ENCODE measurements at regions not wholly inside any gene's neighbourhood (a gene's known extent, or its start where the extent isn't known, plus 50 kb on each side); places are given as distances from the start of the nearest gene placed in this dataset.

GRCh38 chr6:2476376-2476775, 231.0 kb upstream of the GMDS start:
- peak overlapping the region; percentile 99 for H3K27ac Mint-ChIP-seq

DNA sequence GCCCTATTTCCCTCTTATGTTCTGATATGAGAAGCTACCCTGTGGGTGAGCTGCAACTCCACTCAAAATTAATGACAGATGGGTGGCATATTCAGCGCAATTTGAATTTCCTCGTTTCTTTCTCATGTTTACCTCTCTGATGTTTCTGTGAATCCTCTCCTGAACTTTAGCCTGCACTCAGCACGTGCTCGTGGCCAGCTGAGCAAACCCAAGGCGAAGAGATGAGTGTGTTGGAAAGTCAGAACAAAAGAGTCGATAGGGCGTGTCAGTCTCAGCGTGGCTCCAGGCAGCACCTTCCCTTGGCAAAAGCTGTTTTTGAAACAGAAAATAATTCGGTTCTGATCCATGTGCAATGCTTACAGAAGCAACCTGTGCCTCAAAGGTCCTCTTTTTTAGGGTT, 226.1 kb upstream of the GMDS start:
- H3K9me3 Mint-ChIP-seq = peaks cover 5% of the 10 kb centered on the region
- DNase-seq (ENCODE audit: extremely low spot score, unreplicated experiment) = no peak

More at GRCh38 chr6:2476376-2476775, 231.0 kb upstream of the GMDS start:
- H3K36me3 Mint-ChIP-seq = no peaks in the 10 kb centered on the region
- TF ChIP-seq, protein P1, sequence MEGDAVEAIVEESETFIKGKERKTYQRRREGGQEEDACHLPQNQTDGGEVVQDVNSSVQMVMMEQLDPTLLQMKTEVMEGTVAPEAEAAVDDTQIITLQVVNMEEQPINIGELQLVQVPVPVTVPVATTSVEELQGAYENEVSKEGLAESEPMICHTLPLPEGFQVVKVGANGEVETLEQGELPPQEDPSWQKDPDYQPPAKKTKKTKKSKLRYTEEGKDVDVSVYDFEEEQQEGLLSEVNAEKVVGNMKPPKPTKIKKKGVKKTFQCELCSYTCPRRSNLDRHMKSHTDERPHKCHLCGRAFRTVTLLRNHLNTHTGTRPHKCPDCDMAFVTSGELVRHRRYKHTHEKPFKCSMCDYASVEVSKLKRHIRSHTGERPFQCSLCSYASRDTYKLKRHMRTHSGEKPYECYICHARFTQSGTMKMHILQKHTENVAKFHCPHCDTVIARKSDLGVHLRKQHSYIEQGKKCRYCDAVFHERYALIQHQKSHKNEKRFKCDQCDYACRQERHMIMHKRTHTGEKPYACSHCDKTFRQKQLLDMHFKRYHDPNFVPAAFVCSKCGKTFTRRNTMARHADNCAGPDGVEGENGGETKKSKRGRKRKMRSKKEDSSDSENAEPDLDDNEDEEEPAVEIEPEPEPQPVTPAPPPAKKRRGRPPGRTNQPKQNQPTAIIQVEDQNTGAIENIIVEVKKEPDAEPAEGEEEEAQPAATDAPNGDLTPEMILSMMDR (conservative IDR thresholded peaks at IDR 0.05) = no peak
- peak overlapping the region; percentile 69 for H3K4me3 Mint-ChIP-seq
- H3K27me3 Mint-ChIP-seq = peaks cover 11% of the 10 kb centered on the region
- DNase-seq (ENCODE audit: extremely low spot score, unreplicated experiment) = no peak
- peaks cover 31% of the 10 kb centered on the region for H3K4me1 Mint-ChIP-seq (ENCODE audit: unreplicated experiment)
- peaks cover 5% of the 10 kb centered on the region for H3K9me3 Mint-ChIP-seq

GRCh38 chr6:2469428-2469827, 224.0 kb upstream of the GMDS start:
- Mint-ChIP-seq H3K4me3 (no peak overlapping the region), H3K36me3 (no peaks in the 10 kb centered on the region), H3K4me1 (ENCODE audit: unreplicated experiment) (peaks cover 44% of the 10 kb centered on the region), H3K9me3 (no peaks in the 10 kb centered on the region), H3K27ac (peak overlapping the region; percentile 13), H3K27me3 (peaks cover 35% of the 10 kb centered on the region)
- no peak for DNase-seq (ENCODE audit: extremely low spot score, unreplicated experiment)
- TF ChIP-seq, protein P1 (conservative IDR thresholded peaks at IDR 0.05) = no peak

More for the DNA sequence above, 226.1 kb upstream of the GMDS start:
- Mint-ChIP-seq H3K27ac (no peak overlapping the region), H3K27me3 (peaks cover 37% of the 10 kb centered on the region), H3K4me3 (no peak overlapping the region), H3K4me1 (ENCODE audit: unreplicated experiment) (peaks cover 48% of the 10 kb centered on the region), H3K36me3 (no peaks in the 10 kb centered on the region)
- TF ChIP-seq, protein P1 (conservative IDR thresholded peaks at IDR 0.05) = no peak

- no peaks in the 10 kb centered on the region for H3K9me3 Mint-ChIP-seq
- TF ChIP-seq, protein P1 (conservative IDR thresholded peaks at IDR 0.05) = no peak
- no peak overlapping the region for H3K27ac Mint-ChIP-seq
- peaks cover 35% of the 10 kb centered on the region for H3K27me3 Mint-ChIP-seq
- no peaks in the 10 kb centered on the region for H3K36me3 Mint-ChIP-seq
- peaks cover 44% of the 10 kb centered on the region for H3K4me1 Mint-ChIP-seq (ENCODE audit: unreplicated experiment)
- H3K4me3 Mint-ChIP-seq = no peak overlapping the region
- no peak for DNase-seq (ENCODE audit: extremely low spot score, unreplicated experiment)
Measured at GRCh38 chr6:2468601-2468955, 223.2 kb upstream of the GMDS start.

- TF ChIP-seq, protein P1 (conservative IDR thresholded peaks at IDR 0.05) = no peak
- Mint-ChIP-seq H3K27me3 (peaks cover 35% of the 10 kb centered on the region), H3K4me1 (ENCODE audit: unreplicated experiment) (peaks cover 44% of the 10 kb centered on the region), H3K9me3 (no peaks in the 10 kb centered on the region), H3K4me3 (peak overlapping the region; percentile 27), H3K27ac (peak overlapping the region; percentile 20), H3K36me3 (no peaks in the 10 kb centered on the region)
- DNase-seq (ENCODE audit: extremely low spot score, unreplicated experiment) = no peak
Measured at GRCh38 chr6:2467929-2468600, 222.7 kb upstream of the GMDS start.
